GM06990 (cell line): ENCODE measurements at regions not wholly inside any gene's neighbourhood (a gene's known extent, or its start where the extent isn't known, plus 50 kb on each side); places are given as distances from the start of the nearest gene placed in this dataset.
"Not testable (repeated sequence)": the region's sequence is repeated elsewhere in the genome, so short reads cannot be mapped to it uniquely, and the experiment has no call there.

Experiments
- DNase-seq: peaks from one replicate; pipeline ENCODE4 v3.0.0-alpha.2; 2011; ENCODE audit not compliant: insufficient read length; ENCODE audit errors: extremely low read depth
- H3K27me3 ChIP-seq: replicated peaks from 2 replicates; pipeline ENCODE4 v1.6.0; 2011; ENCODE audit warnings: low read length; ENCODE audit not compliant: control insufficient read depth, insufficient read depth
- H3K36me3 ChIP-seq: 2 replicates; pipeline ENCODE4 v1.5.1; 2011; ENCODE audit warnings: low read length; ENCODE audit not compliant: control insufficient read depth, insufficient read depth
- H3K4me3 ChIP-seq: replicated peaks from 2 replicates; pipeline ENCODE4 v1.5.1; 2011; ENCODE audit warnings: low read depth, mild to moderate bottlenecking, control low read depth, low read length
- CTCF ChIP-seq: IDR thresholded peaks from 2 replicates; pipeline ENCODE4 v1.5.1; 2011; ENCODE audit warnings: low read length, control low read depth, mild to moderate bottlenecking, inconsistent platforms; ENCODE audit not compliant: insufficient read depth, poor library complexity, severe bottlenecking

DNA sequence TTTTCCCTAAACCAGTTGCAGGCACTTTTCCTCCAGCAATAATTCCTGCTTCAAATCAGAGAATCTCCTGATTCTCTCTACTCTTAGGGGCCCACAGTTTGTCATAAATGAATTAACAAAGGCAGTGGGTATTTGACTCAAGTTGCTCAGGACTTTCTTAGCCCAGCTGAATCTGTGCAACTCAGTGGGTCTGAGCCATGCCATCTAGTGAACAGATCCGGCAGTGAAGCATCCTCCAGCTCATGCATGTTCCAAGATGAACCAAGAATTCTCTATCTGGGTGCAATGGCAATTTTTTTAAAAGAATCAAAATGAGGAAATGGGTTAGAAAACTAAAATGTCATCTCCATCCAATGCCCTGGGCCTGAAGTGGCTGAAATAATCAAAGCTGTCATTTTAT is 575.2 kb upstream of the CDH11 start:
- Histone ChIP-seq H3K27me3 (no peaks in the 10 kb centered on the region), H3K4me3 (no peak overlapping the region), H3K36me3 (no peaks in the 10 kb centered on the region)
- TF ChIP-seq CTCF: no peak
- DNase-seq: no peak

DNA sequence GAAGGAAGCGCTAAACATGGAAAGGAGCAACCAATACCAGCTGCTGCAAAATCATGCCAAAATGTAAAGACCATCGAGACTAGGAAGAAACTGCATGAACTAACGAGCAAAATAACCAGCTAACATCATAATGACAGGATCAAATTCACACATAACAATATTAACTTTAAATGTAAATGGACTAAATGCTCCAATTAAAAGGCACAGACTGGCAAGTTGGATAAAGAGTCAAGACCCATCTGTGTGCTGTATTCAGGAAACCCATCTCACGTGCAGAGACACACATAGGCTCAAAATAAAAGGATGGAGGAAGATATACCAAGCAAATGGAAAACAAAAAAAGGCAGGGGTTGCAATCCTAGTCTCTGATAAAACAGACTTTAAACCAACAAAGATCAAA is 570.0 kb upstream of the CDH11 start:
- H3K27me3 ChIP-seq, DNase-seq: not testable (repeated sequence)

GRCh38 chr16:65689726-65690125 is 567.9 kb upstream of the CDH11 start:
- Histone ChIP-seq H3K27me3 (no peaks in the 10 kb centered on the region), H3K36me3 (no peaks in the 10 kb centered on the region), H3K4me3 (no peak overlapping the region)
- no peak for TF ChIP-seq CTCF
- no peak for DNase-seq

More for the DNA sequence above, 570.0 kb upstream of the CDH11 start:
- not testable (repeated sequence) for H3K36me3 ChIP-seq, H3K4me3 ChIP-seq

DNA sequence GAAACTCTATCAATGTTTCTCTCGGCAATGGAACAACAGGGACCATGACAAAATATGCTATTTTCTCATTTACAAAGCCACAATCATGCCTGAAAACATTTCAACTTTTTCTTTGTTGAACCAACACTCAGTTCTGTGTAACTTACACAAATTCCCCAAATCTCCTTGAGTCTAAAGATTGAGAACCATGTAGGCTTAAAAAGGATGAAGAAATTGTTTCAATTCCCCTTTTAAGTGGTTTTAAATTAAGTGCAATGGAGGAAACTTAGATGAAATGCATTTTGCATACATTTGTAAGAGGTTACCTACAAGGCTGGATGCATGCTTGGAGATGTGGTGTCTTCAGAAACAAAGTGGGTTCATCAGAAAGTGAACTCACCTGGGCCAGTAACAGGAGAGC is 566.4 kb upstream of the CDH11 start:
- H3K4me3 ChIP-seq: no peak overlapping the region
- H3K27me3 ChIP-seq: no peaks in the 10 kb centered on the region
- TF ChIP-seq CTCF: no peak
- H3K36me3 ChIP-seq: no peaks in the 10 kb centered on the region
- DNase-seq: no peak

DNA sequence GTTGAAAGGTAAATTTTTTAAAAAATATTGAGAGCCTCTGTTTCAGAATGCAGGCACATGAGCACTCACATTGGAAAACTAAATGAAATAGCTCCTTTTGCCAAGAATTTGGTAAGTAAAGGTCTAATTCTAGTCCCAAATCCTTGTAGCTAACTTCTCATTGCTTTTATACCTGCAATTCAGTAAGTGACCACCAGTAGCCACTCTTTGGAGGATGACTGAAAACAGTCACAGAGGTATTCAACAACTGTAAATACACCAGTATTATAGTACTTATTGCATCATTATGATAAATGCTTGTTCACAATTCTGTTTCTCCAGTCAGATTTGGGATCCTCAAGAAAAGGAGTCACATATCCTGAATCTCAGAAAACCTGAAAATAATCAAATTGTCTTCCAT is 562.4 kb upstream of the CDH11 start:
- no peak for DNase-seq
- H3K36me3 ChIP-seq: no peaks in the 10 kb centered on the region
- H3K4me3 ChIP-seq: no peak overlapping the region
- no peaks in the 10 kb centered on the region for H3K27me3 ChIP-seq
- TF ChIP-seq CTCF: no peak

GRCh38 chr16:65681406-65681805 is 559.5 kb upstream of the CDH11 start:
- no peaks in the 10 kb centered on the region for H3K36me3 ChIP-seq
- H3K4me3 ChIP-seq: no peak overlapping the region
- TF ChIP-seq CTCF: no peak
- no peak for DNase-seq
- H3K27me3 ChIP-seq: no peaks in the 10 kb centered on the region
